HepG2 (cell line): ENCODE measurements at regions not wholly inside any gene's neighbourhood (a gene's known extent, or its start where the extent isn't known, plus 50 kb on each side); places are given as distances from the start of the nearest gene placed in this dataset.

Source experiments
- ATAC-seq: fragments of 200-7000 bp; cut with Tn5 transposase; 3 replicates; pipeline ENCODE4 v1.9.1; 2020; ENCODE audit warnings: mild to moderate bottlenecking, moderate library complexity
- BruUV-seq: library from RNA; stranded (reverse); fragments of 400-500 nt; replicated peaks from 2 replicates; lab custom pipeline; 2021; lab: Mats Ljungman, UMichigan
- CTCF ChIA-PET: fragments of 300-600 bp; formaldehyde crosslinking; extraction: SDS; loops from one replicate; lab custom pipeline; 2021; ENCODE audit warnings: low total read pairs, inconsistent platforms, low intra/inter-chr PET ratio; lab: Yijun Ruan, JAX
- POLR2A ChIA-PET: fragments of 350-600 bp; sonication (Branson Sonifier 250); formaldehyde crosslinking; loops from one replicate; lab custom pipeline; 2020; ENCODE audit warnings: antibody characterized with exemption, inconsistent platforms; lab: Yijun Ruan, JAX
- DNase-seq: peaks from one replicate; pipeline ENCODE4 v3.0.0-alpha.2; 2015; ENCODE audit warnings: low spot score
- FAIRE-seq: peaks from 3 replicates; lab custom pipeline; 2011; peaks lifted over from hg19 to GRCh38; lab: Jason Lieb, UNC
- H2AFZ ChIP-seq: one replicate; pipeline ENCODE4 v1.6.1; 2011; ENCODE audit warnings: low read length, inconsistent platforms
- H3K27ac ChIP-seq: fragments of 300-600 bp; 3 replicates; pipeline ENCODE4 v1.8.0; 2011; ENCODE audit warnings: mixed run types, mild to moderate bottlenecking, mixed read lengths, low read length, inconsistent platforms; ENCODE audit not compliant: insufficient read depth; ENCODE audit errors: extremely low read length
- H3K27me3 ChIP-seq, 2 experiments: fragments of 200-600 bp in 1 of 2; 2 replicates in 1 of 2; 3 replicates in 1 of 2; pipeline versions ENCODE4 v1.6.0 to v1.8.0; 2011; ENCODE audit warnings: low read length in 2 of 2, mild to moderate bottlenecking in 2 of 2, moderate library complexity in 2 of 2, inconsistent platforms in 1 of 2; ENCODE audit not compliant: insufficient read depth in 2 of 2, control insufficient read depth in 1 of 2
- H3K36me3 ChIP-seq, 2 experiments: fragments of 200-600 bp in 1 of 2; replicated peaks in 1 of 2; 2 replicates in 1 of 2; 3 replicates in 1 of 2; pipeline versions ENCODE4 v1.5.1 to v1.8.0; 2011; ENCODE audit warnings: low read length in 2 of 2, inconsistent platforms in 1 of 2; ENCODE audit not compliant: insufficient read depth in 2 of 2, control insufficient read depth in 1 of 2
- H3K4me1 ChIP-seq: 2 replicates; pipeline ENCODE4 v1.5.1; 2012; ENCODE audit warnings: low read length, inconsistent platforms; ENCODE audit not compliant: insufficient read depth
- H3K4me2 ChIP-seq: 2 replicates; pipeline ENCODE4 v1.6.0; 2011; ENCODE audit warnings: low read depth, low read length, inconsistent platforms
- H3K4me3 ChIP-seq, 3 experiments: fragments of 200-600 bp in 1 of 3; sonication (generic), shearing (Covaris generic) in 1 of 3; replicated peaks in 1 of 3; 2 replicates each; pipeline ENCODE4 v1.5.1; 2011 to 2016; ENCODE audit warnings: low read length in 3 of 3, inconsistent platforms in 2 of 3, low read depth in 2 of 3, mild to moderate bottlenecking in 2 of 3, control low read depth in 1 of 3, mixed read lengths in 1 of 3; ENCODE audit not compliant: insufficient read depth in 1 of 3
- H3K79me2 ChIP-seq: one replicate; pipeline ENCODE4 v1.6.1; 2011; ENCODE audit warnings: low read length, inconsistent platforms; ENCODE audit not compliant: insufficient read depth
- H3K9ac ChIP-seq: 2 replicates; pipeline ENCODE4 v1.6.0; 2011; ENCODE audit warnings: mild to moderate bottlenecking, low read depth, low read length, inconsistent platforms; ENCODE audit not compliant: insufficient read depth
- H3K9me3 ChIP-seq: 2 replicates; pipeline ENCODE4 v1.5.1; 2012; ENCODE audit warnings: mild to moderate bottlenecking, low read length
- H4K20me1 ChIP-seq: 2 replicates; pipeline ENCODE4 v1.6.0; 2011; ENCODE audit warnings: inconsistent platforms, mild to moderate bottlenecking, low read length, moderate library complexity; ENCODE audit not compliant: insufficient read depth
- AGO2 ChIP-seq: fragments of 200-400 bp; formaldehyde crosslinking; optimal IDR thresholded peaks from 2 replicates; pipeline ENCODE3; 2017; ENCODE audit warnings: mild to moderate bottlenecking, low read depth, low read length, moderate library complexity
- CHD2 ChIP-seq: IDR thresholded peaks from 2 replicates; pipeline ENCODE4 v1.6.1; 2011; ENCODE audit warnings: low read depth, low read length, improper control_type of control experiment
- CTCF ChIP-seq: sonication (generic); formaldehyde crosslinking; IDR thresholded peaks from 2 replicates; pipeline ENCODE4 v1.5.0; 2020; ENCODE audit warnings: mild to moderate bottlenecking, missing genetic modification reagents, moderate library complexity
- FOXA1 ChIP-seq, 2 experiments: fragments of 450-650 bp in 1 of 2; sonication (generic) in 1 of 2; formaldehyde crosslinking in 1 of 2; IDR thresholded peaks; 2 replicates each; pipeline versions ENCODE4 v1.4.0 to v1.6.1; 2016 to 2020; ENCODE audit warnings: missing genetic modification reagents in 1 of 2
- FOXA3 ChIP-seq: IDR thresholded peaks from 2 replicates; pipeline ENCODE4 v1.6.1; 2016; ENCODE audit warnings: missing genetic modification reagents, missing compliant biosample characterization
- FOXK1 ChIP-seq: sonication (generic); formaldehyde crosslinking; IDR thresholded peaks from 2 replicates; pipeline ENCODE4 v1.4.0; 2020; ENCODE audit warnings: low read depth, missing genetic modification reagents, borderline replicate concordance
- KLF12 ChIP-seq: sonication (generic); formaldehyde crosslinking; IDR thresholded peaks from 2 replicates; pipeline ENCODE4 v1.4.0; 2020; ENCODE audit warnings: missing genetic modification reagents, borderline replicate concordance
- NFYC ChIP-seq: IDR thresholded peaks from 2 replicates; pipeline ENCODE4 v1.6.1; 2016; ENCODE audit warnings: missing genetic modification reagents, missing compliant biosample characterization
- PRPF4 ChIP-seq: fragments of 200-400 bp; formaldehyde crosslinking; IDR thresholded peaks from 2 replicates; pipeline ENCODE4 v1.6.1; 2016; ENCODE audit warnings: low read length, low read depth; ENCODE audit not compliant: poor library complexity, severe bottlenecking
- REXO4 ChIP-seq: sonication (generic); formaldehyde crosslinking; IDR thresholded peaks from 2 replicates; pipeline ENCODE4 v1.8.0; 2022; ENCODE audit warnings: missing genetic modification reagents, mild to moderate bottlenecking, borderline replicate concordance
- SMC3 ChIP-seq: IDR thresholded peaks from 2 replicates; pipeline ENCODE4 v1.6.1; 2011; ENCODE audit warnings: low read length, improper control_type of control experiment
- STAG1 ChIP-seq: sonication (generic); formaldehyde crosslinking; IDR thresholded peaks from 2 replicates; pipeline ENCODE4 v1.4.0; 2020; ENCODE audit warnings: missing genetic modification reagents
- ZFP62 ChIP-seq: sonication (generic); formaldehyde crosslinking; IDR thresholded peaks from 2 replicates; pipeline ENCODE4 v1.4.0; 2020; ENCODE audit warnings: missing genetic modification reagents
- ZNF260 ChIP-seq: sonication (generic); formaldehyde crosslinking; IDR thresholded peaks from 2 replicates; pipeline ENCODE4 v1.4.0; 2020; ENCODE audit warnings: missing genetic modification reagents, low read depth, mild to moderate bottlenecking, borderline replicate concordance
- ZNF468 ChIP-seq: sonication (generic); formaldehyde crosslinking; IDR thresholded peaks from 2 replicates; pipeline ENCODE4 v1.8.0; 2022; ENCODE audit warnings: mild to moderate bottlenecking, moderate library complexity, missing genetic modification reagents
- ZNF704 ChIP-seq: sonication (generic); formaldehyde crosslinking; IDR thresholded peaks from 2 replicates; pipeline ENCODE4 v1.8.1; 2023; ENCODE audit warnings: mild to moderate bottlenecking, inconsistent platforms, moderate library complexity, missing genetic modification reagents, borderline replicate concordance
- WGBS: methylation state at CpG from one replicate; pipeline ENCODE4 v1.1.6; 2017; ENCODE audit warnings: low lambda C conversion rate; 5-methylcytosine and 5-hydroxymethylcytosine counted together
- in situ Hi-C: cut with HindIII; loops from 2 replicates; pipeline ENCODE4 v1.10.0; 2017; ENCODE audit warnings: low pct_unique_long_range_greater_than_20kb; ENCODE audit not compliant: extremely low pct_ligation_motif_present
- intact Hi-C: fragments of 100-400 bp; cut with micrococcal nuclease; formaldehyde crosslinking; loops from one replicate; pipeline ENCODE4 v1.10.0; 2022; ENCODE audit not compliant: unreplicated experiment

- FAIRE-seq: no peak
- no peaks in the 10 kb centered on the region for H3K9me3 ChIP-seq
Measured at GRCh38 chr7:24378871-24379616, 95.1 kb downstream of the NPY start.

GRCh38 chr7:24381894-24382505 is 98.0 kb downstream of the NPY start:
- no peak overlapping the region for H2AFZ ChIP-seq
- WGBS: 0% methylated on average over 6 of the region's 6 CpGs
- no TSS peak for BruUV-seq
- H3K4me1 ChIP-seq: no peaks in the 10 kb centered on the region
- POLR2A ChIA-PET: no interaction called here
- TF ChIP-seq NFYC (CRISPR knock-in tag): no peak
- TF ChIP-seq FOXA1 (IDR thresholded peaks at IDR 0.05): no peak
- TF ChIP-seq FOXA1 (CRISPR knock-in tag; IDR thresholded peaks at IDR 0.05): peak; percentile 68
- peak; percentile 53 for TF ChIP-seq CTCF (CRISPR knock-in tag)
- no peak for TF ChIP-seq REXO4 (CRISPR knock-in tag)
- TF ChIP-seq PRPF4: no peak
- peak; percentile 62 for TF ChIP-seq STAG1 (CRISPR knock-in tag)
- peak; percentile 64 for TF ChIP-seq FOXA3 (CRISPR knock-in tag)
- TF ChIP-seq SMC3: peak; percentile 52; the same call in 1 of the 2 replicates
- peak; percentile 34; the same call in 1 of the 2 replicates for TF ChIP-seq FOXK1 (CRISPR knock-in tag)
- TF ChIP-seq, all 625 proteins: peak for 6
- intact Hi-C loops (loop anchor here (1.0 kb wide), 2 partner anchors 92 to 519 kb away; no protein-coding TSS in a partner anchor), in situ Hi-C loops (no loop called here)
- CTCF ChIA-PET: interaction anchor here (1.8 kb wide), 1 partner anchor 443 kb away, joined by 11 read pairs; no protein-coding TSS in a partner anchor
- H3K9ac ChIP-seq: no peak overlapping the region
- no peaks in the 10 kb centered on the region for H4K20me1 ChIP-seq
- no peak overlapping the region for H3K4me3 ChIP-seq
- no peak overlapping the region for H3K4me2 ChIP-seq
- FAIRE-seq (peak; percentile 28), DNase-seq (peak; percentile 8), ATAC-seq (peak; percentile 90)
- no peaks in the 10 kb centered on the region for H3K27me3 ChIP-seq
- no peaks in the 10 kb centered on the region for H3K36me3 ChIP-seq
- H3K79me2 ChIP-seq: no peaks in the 10 kb centered on the region
- no peaks in the 10 kb centered on the region for H3K9me3 ChIP-seq
- H3K27ac ChIP-seq: no peak overlapping the region

More at GRCh38 chr7:24378871-24379616, 95.1 kb downstream of the NPY start:
- no TSS peak for BruUV-seq
- no peak overlapping the region for H3K4me3 ChIP-seq
- ChIA-PET POLR2A (no interaction called here), CTCF (no interaction called here)
- H3K79me2 ChIP-seq: no peaks in the 10 kb centered on the region
- DNase-seq: no peak
- H3K27me3 ChIP-seq: no peaks in the 10 kb centered on the region
- no peak overlapping the region for H3K27ac ChIP-seq
- H3K9ac ChIP-seq: no peak overlapping the region
- no peaks in the 10 kb centered on the region for H3K4me1 ChIP-seq
- intact Hi-C loops (loop anchor here (10.0 kb wide), 1 partner anchor 1736 kb away; no protein-coding TSS in a partner anchor), in situ Hi-C loops (no loop called here)
- no peak for TF ChIP-seq ZNF468 (CRISPR knock-in tag)
- no peak for TF ChIP-seq CHD2
- no peak for TF ChIP-seq ZNF260 (CRISPR knock-in tag)
- TF ChIP-seq KLF12: no peak
- TF ChIP-seq ZNF704: no peak
- TF ChIP-seq AGO2: no peak
- no peak for TF ChIP-seq ZFP62
- no peak for ATAC-seq
- H3K4me2 ChIP-seq: no peak overlapping the region
- H3K36me3 ChIP-seq: no peaks in the 10 kb centered on the region
- 3% methylated on average over 7 of the region's 8 CpGs for WGBS
- H2AFZ ChIP-seq: no peak overlapping the region
- no peaks in the 10 kb centered on the region for H4K20me1 ChIP-seq
